NB4 (cell line): ENCODE measurements at regions not wholly inside any gene's neighbourhood (a gene's known extent, or its start where the extent isn't known, plus 50 kb on each side); places are given as distances from the start of the nearest gene placed in this dataset.

Experiments
- MAX ChIP-seq: IDR thresholded peaks from 2 replicates; pipeline ENCODE4 v1.6.1; 2011; ENCODE audit warnings: low read depth, low read length
- MYC ChIP-seq: IDR thresholded peaks from 2 replicates; pipeline ENCODE4 v1.6.1; 2011; ENCODE audit warnings: low read depth, low read length
- POLR2A ChIP-seq: IDR thresholded peaks from 2 replicates; pipeline ENCODE4 v1.6.1; 2011; ENCODE audit warnings: mild to moderate bottlenecking; ENCODE audit not compliant: insufficient read length; ENCODE audit errors: extremely low read depth
- TF ChIP-seq, protein P1 (sequence below): IDR thresholded peaks from one replicate; pipeline ENCODE4 v1.5.1; 2012; ENCODE audit warnings: low read depth, low read length

DNA sequence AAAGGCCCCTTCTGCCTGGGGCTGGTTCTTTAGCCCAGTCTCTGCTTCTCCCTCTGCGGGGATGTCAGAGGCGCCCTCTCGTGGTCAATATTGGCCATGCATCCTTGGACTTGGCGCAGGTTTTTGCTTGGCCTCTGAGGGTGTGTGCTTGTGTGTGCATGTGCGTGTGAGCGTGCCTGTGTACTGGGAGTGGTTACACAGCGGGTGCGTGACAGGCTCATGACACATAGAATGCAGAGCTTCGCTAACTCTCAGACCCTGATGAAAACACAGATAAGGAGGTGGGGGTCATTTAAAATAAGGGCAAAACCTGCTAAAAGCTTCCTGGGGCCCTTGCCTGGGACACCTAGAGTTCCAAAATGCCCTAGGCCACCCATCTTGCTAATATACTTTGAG lies 160.9 kb downstream of the SMAD6 start:
- TF ChIP-seq, protein P1, sequence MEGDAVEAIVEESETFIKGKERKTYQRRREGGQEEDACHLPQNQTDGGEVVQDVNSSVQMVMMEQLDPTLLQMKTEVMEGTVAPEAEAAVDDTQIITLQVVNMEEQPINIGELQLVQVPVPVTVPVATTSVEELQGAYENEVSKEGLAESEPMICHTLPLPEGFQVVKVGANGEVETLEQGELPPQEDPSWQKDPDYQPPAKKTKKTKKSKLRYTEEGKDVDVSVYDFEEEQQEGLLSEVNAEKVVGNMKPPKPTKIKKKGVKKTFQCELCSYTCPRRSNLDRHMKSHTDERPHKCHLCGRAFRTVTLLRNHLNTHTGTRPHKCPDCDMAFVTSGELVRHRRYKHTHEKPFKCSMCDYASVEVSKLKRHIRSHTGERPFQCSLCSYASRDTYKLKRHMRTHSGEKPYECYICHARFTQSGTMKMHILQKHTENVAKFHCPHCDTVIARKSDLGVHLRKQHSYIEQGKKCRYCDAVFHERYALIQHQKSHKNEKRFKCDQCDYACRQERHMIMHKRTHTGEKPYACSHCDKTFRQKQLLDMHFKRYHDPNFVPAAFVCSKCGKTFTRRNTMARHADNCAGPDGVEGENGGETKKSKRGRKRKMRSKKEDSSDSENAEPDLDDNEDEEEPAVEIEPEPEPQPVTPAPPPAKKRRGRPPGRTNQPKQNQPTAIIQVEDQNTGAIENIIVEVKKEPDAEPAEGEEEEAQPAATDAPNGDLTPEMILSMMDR = peak; percentile 90
- TF ChIP-seq POLR2A (no peak), MAX (0 out of 2 replicates have a peak, but pooled peaks have one; percentile 66), MYC (0 out of 2 replicates have a peak, but pooled peaks have one; percentile 10)
